Central memory CD8-positive, alpha-beta T cell (primary cell): ENCODE measurements at regions not wholly inside any gene's neighbourhood (a gene's known extent, or its start where the extent isn't known, plus 50 kb on each side); places are given as distances from the start of the nearest gene placed in this dataset.
A peak's percentile ranks its signal among the peaks of the same experiment; 100 is the strongest.
"Not testable (repeated sequence)": the region's sequence is repeated elsewhere in the genome, so short reads cannot be mapped to it uniquely, and the experiment has no call there.

Source experiments
- ATAC-seq: fragments of 150-1000 bp; cut with Tn5 transposase; replicated peaks from 2 replicates; pipeline ENCODE4 v1.10.0; 2022; ENCODE audit warnings: mild to moderate bottlenecking, moderate FRiP score, moderate number of reproducible peaks; ENCODE audit not compliant: poor library complexity, severe bottlenecking; ENCODE audit errors: extremely low read depth
- DNase-seq, 2 donors: peaks; one replicate each; pipeline ENCODE4 v3.0.0; 2021; ENCODE audit warnings: low spot score in 2 of 2
- H3K27ac Mint-ChIP-seq: one replicate; pipeline ENCODE4 v1.8.0; 2022; ENCODE audit warnings: low read depth, mild to moderate bottlenecking, moderate library complexity, mixed read lengths
- H3K27me3 Mint-ChIP-seq: one replicate; pipeline ENCODE4 v1.8.0; 2022; ENCODE audit warnings: mixed read lengths
- H3K36me3 Mint-ChIP-seq: one replicate; pipeline ENCODE4 v1.8.0; 2022; ENCODE audit warnings: mild to moderate bottlenecking, moderate library complexity, mixed read lengths; ENCODE audit not compliant: insufficient read depth
- H3K4me1 Mint-ChIP-seq: one replicate; pipeline ENCODE4 v1.8.0; 2022; ENCODE audit warnings: mixed read lengths
- H3K4me3 Mint-ChIP-seq: one replicate; pipeline ENCODE4 v1.8.0; 2022; ENCODE audit warnings: mild to moderate bottlenecking, moderate library complexity, mixed read lengths
- H3K9me3 Mint-ChIP-seq: one replicate; pipeline ENCODE4 v1.8.0; 2022; ENCODE audit warnings: mixed read lengths

DNA sequence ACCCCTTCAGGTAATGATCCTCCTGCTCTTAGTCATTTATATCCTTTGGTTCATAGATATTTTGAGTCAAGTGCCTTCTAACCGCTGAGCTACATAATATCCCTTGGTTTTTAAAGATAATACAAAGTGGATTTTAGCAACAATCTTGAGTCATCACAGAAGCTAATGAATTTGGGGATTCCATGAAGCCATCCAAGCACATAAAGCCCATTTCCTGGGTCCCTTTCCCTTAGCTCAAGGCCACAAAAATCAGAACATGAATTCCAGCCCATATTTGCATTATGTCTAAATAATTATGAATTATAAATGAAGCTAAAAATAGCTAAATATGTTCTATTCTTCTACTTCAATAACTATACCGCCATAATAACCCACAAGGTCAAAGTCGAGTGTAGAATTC, 572.1 kb upstream of the ZNF337 start:
- not testable (repeated sequence) for H3K27ac Mint-ChIP-seq, DNase-seq, H3K9me3 Mint-ChIP-seq, H3K4me3 Mint-ChIP-seq, H3K27me3 Mint-ChIP-seq, ATAC-seq, H3K4me1 Mint-ChIP-seq, H3K36me3 Mint-ChIP-seq

DNA sequence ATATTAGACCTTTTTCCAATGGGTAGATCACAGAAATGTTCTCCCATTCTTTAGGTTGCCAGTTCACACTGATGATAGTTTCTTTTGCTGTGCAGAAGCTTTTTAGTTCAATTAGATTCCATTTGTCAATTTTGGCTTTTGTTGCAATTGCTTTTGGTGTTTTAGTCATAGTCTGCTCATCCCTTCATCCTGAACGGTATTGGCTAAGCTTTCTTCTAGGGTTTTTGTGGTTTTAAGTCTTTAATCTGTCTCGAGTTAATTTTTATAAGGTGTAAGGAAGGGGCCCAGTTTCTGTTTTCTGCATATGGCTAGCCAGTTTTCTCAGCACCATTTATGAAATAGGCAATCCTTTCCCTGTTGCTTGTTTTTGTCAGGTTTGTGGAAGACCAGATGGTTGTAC, 564.3 kb upstream of the ZNF337 start:
- H3K4me1 Mint-ChIP-seq, DNase-seq, H3K36me3 Mint-ChIP-seq, H3K27me3 Mint-ChIP-seq, H3K9me3 Mint-ChIP-seq, H3K4me3 Mint-ChIP-seq, ATAC-seq, H3K27ac Mint-ChIP-seq: not testable (repeated sequence)

DNA sequence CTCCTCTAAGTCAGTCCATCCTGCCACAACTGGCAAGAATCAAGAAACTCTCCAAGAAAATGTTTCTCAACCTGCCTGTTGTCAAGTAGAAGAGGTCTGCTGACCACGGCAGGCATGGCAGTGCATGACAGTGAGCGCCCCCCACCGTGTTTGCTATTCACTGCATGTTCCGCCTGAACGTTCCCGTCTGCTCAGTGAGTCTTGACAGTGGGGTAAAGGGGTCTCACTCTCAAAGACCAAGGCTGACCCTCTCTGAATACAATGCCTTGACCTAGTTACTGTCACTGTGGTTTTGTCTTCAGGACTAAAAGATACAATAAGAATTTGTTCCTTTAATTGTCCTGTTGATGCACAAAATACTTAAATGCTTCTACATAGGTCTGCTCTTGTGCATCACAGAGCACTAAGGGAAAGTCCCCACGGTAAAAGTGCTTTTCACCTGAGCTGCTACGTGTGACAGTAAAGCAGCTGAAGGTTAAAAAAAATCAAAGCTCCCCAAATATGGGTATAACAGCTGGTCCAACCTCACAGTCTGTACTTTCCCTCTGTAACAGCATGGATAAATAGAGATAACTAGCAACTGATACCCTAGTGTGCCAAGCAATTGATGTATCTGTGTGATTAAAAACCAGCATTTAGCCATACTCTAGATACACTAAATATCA, 555.8 kb upstream of the ZNF337 start:
- ATAC-seq, H3K4me3 Mint-ChIP-seq, H3K27me3 Mint-ChIP-seq, H3K4me1 Mint-ChIP-seq, H3K9me3 Mint-ChIP-seq, H3K27ac Mint-ChIP-seq, DNase-seq, H3K36me3 Mint-ChIP-seq: not testable (repeated sequence)

DNA sequence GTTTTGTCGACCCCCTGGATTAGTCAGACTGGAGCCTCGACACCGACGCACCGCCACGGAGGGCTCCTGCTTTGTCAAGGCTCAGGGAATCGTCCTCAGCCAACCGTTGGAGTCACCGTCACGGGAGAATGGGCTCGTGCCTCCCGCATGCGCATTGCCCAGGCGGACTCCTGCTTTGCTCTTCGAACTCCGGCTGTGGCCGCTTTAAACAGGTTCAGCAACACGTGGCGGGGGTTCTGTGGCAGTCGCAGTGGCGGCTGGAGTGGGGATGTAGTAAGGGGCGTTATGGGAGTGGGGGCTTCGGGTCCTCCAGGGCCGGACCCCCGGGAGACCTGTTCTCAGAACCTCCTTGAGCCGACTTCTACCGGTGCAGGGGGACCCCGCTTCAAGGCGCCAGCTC, 554.7 kb upstream of the ZNF337 start:
- not testable (repeated sequence) for H3K4me1 Mint-ChIP-seq, H3K27me3 Mint-ChIP-seq, H3K4me3 Mint-ChIP-seq, H3K9me3 Mint-ChIP-seq, ATAC-seq, H3K27ac Mint-ChIP-seq, H3K36me3 Mint-ChIP-seq, DNase-seq

DNA sequence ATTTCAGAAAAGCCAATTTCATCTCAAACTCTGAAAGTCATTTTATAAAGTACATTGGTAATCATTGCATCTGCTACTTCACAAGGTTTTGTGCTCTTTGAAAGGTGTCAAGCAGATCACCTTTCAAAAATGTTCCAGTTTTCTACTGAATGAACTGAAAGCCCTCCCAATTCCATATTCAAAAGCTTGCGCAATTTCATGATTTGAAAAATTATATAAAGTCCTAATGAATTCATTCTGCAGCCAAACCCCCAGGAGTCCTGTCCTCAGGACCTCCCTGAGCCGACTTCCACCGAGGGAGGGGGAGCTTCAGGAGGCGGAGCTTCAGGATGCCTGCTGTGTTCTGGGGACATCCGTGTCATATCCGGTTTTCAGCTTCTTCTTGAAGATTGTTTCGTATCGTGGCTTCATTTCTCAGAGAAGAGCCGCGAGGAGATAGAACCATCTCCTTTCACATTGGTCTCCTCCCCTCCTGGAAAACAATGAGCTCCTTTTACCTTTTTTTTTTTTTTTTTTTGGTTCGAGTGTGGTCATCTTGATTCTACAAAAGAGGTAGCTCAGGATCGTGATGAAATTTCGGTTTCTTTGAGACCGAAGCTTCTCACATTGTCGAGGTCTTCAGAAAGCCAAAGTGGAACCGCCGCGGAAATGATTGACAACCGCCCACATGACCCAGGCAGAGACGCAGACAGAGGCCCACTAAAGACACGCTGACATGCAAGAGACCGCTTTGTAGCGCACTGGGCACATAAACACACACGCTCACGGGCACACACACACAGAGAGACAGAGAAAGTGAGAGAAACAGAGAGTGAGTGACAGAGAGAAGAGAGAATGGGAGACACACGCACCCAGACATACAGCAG, 553.8 kb upstream of the ZNF337 start:
- H3K4me3 Mint-ChIP-seq, H3K27ac Mint-ChIP-seq, H3K36me3 Mint-ChIP-seq, H3K9me3 Mint-ChIP-seq, DNase-seq, H3K4me1 Mint-ChIP-seq, ATAC-seq, H3K27me3 Mint-ChIP-seq: not testable (repeated sequence)

DNA sequence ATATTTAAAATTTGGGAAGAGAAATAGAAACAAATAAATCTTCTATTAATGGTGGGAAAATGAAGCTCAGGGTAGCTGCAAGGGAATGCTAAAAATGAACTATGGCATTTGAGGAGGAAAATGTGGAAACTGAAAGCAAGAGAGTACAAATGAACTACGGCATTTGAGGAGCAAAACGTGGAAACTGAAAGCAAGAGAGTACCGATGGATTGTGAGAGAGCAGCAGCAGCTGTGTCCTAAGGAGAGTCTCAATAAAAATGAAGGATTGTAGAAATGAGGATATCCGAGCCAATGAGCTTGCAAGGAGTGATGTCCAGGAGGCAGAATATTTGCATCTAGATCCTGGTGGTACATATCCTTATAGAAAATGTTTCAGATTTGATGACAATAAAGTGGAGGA, 547.1 kb upstream of the ZNF337 start:
- peaks cover 13% of the 10 kb centered on the region for H3K9me3 Mint-ChIP-seq
- DNase-seq (no peak), ATAC-seq (no peak)
- no peaks in the 10 kb centered on the region for H3K27me3 Mint-ChIP-seq
- H3K4me1 Mint-ChIP-seq: no peaks in the 10 kb centered on the region
- no peak overlapping the region for H3K4me3 Mint-ChIP-seq
- no peak overlapping the region for H3K27ac Mint-ChIP-seq
- no peaks in the 10 kb centered on the region for H3K36me3 Mint-ChIP-seq

DNA sequence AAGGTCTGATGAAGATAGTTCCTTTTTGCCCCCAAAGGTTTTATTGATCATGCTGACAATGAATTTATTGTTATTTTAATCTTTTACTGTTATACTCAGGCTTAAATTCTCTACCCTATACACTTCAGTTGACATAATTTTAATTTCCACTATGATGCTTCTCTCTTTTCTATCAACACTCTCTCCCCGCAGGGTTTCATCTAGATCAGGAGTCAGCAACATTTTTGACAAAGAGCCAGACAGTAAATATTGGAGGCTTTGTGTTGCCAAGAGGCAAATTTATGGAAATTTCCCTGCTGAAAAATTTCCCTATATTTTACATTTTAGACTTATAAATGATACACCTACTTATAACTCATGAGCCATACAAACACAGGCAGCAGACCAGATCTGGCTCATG, 524.0 kb upstream of the ZNF337 start:
- not testable (repeated sequence) for H3K27ac Mint-ChIP-seq, H3K9me3 Mint-ChIP-seq

DNA sequence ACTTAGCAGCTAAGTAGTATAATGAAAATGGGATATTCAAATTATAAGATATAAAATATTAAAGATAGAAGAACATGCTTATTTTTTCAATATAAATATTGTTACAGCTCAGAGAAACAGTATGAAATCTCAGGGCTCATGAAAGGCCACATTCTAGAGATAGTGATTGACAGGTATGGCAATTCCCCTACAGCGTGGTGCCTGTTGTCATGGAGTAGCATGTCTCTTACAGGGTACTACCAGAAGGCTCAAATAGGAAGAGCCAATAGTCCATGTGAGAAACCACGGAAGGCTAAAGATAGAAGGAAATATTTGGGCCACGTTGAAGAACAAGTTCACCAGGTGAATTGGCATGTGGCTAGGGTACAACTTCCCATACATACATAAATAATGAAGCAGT, 522.9 kb upstream of the ZNF337 start:
- not testable (repeated sequence) for ATAC-seq

More for the DNA sequence above, 524.0 kb upstream of the ZNF337 start:
- not testable (repeated sequence) for H3K36me3 Mint-ChIP-seq, ATAC-seq, H3K4me3 Mint-ChIP-seq, H3K27me3 Mint-ChIP-seq, DNase-seq, H3K4me1 Mint-ChIP-seq

DNA sequence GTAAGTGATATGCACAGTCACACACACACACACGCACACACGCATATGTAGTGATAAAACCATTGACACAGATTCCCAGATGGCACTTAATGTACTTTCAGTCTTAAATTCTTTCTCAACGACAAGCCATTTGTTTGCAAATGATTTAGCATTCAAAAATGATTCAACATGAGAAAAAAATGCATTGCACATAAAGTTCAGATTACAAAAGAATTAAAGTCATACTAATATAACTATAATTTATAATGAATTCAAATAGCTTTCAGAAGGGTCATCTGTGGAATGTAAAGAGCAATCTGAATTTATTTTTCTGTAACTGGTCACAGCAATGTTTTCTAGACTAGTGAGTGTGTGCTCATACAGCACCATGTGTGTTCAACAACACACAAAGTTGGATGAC, 521.6 kb upstream of the ZNF337 start:
- Mint-ChIP-seq H3K36me3 (no peaks in the 10 kb centered on the region), H3K4me1 (no peaks in the 10 kb centered on the region), H3K27ac (no peak overlapping the region), H3K4me3 (no peak overlapping the region), H3K27me3 (no peaks in the 10 kb centered on the region), H3K9me3 (no peaks in the 10 kb centered on the region)
- DNase-seq (no peak), ATAC-seq (no peak)

More for the DNA sequence above, 522.9 kb upstream of the ZNF337 start:
- not testable (repeated sequence) for H3K27me3 Mint-ChIP-seq, H3K9me3 Mint-ChIP-seq, DNase-seq, H3K4me1 Mint-ChIP-seq, H3K36me3 Mint-ChIP-seq, H3K4me3 Mint-ChIP-seq, H3K27ac Mint-ChIP-seq

DNA sequence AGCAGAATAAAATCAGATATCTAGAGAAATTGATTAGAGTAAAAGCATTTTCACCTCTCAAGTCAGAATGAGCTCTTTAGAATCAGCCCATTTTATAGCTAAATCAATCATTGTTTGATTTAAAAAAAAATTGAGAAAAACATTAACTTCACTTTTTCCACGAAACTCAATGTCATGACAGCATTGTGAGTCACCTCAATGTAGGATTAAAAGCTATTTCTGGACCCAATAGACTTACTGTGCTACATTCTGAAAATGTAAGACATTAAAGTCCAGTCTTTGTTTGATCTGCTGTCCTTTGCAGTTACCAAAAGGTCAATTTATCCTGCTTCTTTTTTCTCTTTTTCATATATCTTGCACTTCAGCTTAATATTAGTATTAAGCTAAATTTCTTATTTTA, 519.4 kb upstream of the ZNF337 start:
- H3K27ac Mint-ChIP-seq: no peak overlapping the region
- no peak for DNase-seq
- H3K4me3 Mint-ChIP-seq: no peak overlapping the region
- H3K9me3 Mint-ChIP-seq: no peaks in the 10 kb centered on the region
- H3K4me1 Mint-ChIP-seq: no peaks in the 10 kb centered on the region
- H3K36me3 Mint-ChIP-seq: no peaks in the 10 kb centered on the region
- no peaks in the 10 kb centered on the region for H3K27me3 Mint-ChIP-seq
- no peak for ATAC-seq

DNA sequence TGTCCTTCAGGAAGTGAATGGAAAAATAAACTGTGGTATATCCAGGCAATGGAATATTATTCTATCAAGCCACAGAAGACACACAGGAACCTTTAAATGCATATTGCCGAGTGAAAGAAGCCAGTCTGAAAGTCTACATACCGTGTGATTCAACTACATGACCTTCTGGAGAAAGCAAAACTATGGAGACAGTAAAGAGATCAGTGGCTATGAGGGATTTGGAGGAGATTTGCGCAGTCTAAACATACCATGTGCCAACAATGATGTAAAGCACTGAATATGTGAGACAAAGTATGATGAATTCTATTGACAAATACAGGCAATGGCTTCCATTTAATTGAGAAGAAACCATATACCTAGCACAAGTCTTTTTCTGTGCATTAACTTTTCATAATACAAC, 518.3 kb upstream of the ZNF337 start:
- no peaks in the 10 kb centered on the region for H3K9me3 Mint-ChIP-seq
- H3K4me1 Mint-ChIP-seq: no peaks in the 10 kb centered on the region
- no peak overlapping the region for H3K4me3 Mint-ChIP-seq
- peaks cover 4% of the 10 kb centered on the region for H3K27me3 Mint-ChIP-seq
- H3K36me3 Mint-ChIP-seq: no peaks in the 10 kb centered on the region
- DNase-seq (no peak), ATAC-seq (no peak)
- no peak overlapping the region for H3K27ac Mint-ChIP-seq

DNA sequence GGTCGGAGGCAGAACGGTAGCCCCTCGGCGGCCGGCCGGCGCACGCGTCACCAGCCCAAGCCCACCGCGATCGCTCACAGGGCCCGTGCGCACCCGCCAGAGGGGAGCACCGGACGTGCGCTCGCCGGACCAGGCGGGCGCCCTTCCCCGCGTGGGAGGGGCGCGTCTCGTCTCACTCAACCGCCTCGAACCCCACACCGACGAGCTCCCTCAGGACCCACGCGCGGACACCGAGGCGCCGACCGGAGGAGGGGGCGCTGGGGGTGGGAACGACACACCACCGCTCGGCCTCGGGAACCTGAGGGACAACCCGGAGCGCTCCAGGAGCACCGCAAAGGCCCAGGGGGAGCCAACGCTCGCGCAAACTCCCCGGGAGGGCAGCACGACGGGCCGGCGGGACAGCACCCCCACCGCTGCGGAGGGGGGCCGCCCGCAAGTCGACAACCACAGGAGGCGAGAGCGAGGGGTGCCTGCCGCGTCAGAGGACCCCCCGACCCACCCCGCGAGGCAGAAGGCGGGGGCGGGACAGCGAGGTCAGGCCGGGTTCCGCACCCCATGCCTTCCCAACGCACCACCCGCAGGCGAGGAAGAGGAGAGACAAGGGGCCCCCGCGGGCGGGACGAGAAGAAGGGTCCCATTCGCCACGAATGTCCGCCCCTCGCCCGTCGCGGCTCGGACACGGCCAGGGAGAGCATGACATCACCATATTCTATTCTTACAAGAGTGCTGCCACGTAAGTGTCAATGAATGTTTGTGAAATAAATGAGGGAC, 512.7 kb upstream of the ZNF337 start:
- Mint-ChIP-seq H3K27me3 (peaks cover 31% of the 10 kb centered on the region), H3K36me3 (no peaks in the 10 kb centered on the region), H3K4me1 (peaks cover 5% of the 10 kb centered on the region), H3K4me3 (peak overlapping the region; percentile 36), H3K9me3 (no peaks in the 10 kb centered on the region), H3K27ac (no peak overlapping the region)
- DNase-seq: no peak
- no peak for ATAC-seq
